Naive thymus-derived CD4-positive, alpha-beta T cell (primary cell): ENCODE measurements at regions not wholly inside any gene's neighbourhood (a gene's known extent, or its start where the extent isn't known, plus 50 kb on each side); places are given as distances from the start of the nearest gene placed in this dataset.

Source experiments
- ATAC-seq: fragments of 150-1000 bp; cut with Tn5 transposase; 2 replicates; pipeline ENCODE4 v1.10.0; 2021; ENCODE audit warnings: mild to moderate bottlenecking, moderate library complexity
- CTCF ChIA-PET: fragments of 350-600 bp; sonication (Branson Sonifier 250); formaldehyde crosslinking; loops from one replicate; lab custom pipeline; 2021; ENCODE audit warnings: antibody characterized with exemption; lab: Charles Lee
- POLR2A ChIA-PET: fragments of 350-600 bp; sonication (Branson Sonifier 250); formaldehyde crosslinking; loops from one replicate; lab custom pipeline; 2021; ENCODE audit warnings: antibody characterized with exemption, inconsistent platforms; lab: Charles Lee
- DNase-seq, 9 donors: peaks; one replicate each; pipeline versions ENCODE4 v3.0.0 to v3.0.0-alpha.2; 2020 to 2022; ENCODE audit warnings: mixed read lengths in 1 of 9
- H3K27ac ChIP-seq: one replicate; pipeline ENCODE4 v1.7.0; 2013; ENCODE audit warnings: mild to moderate bottlenecking, low read depth, low read length, moderate library complexity
- H3K27me3 ChIP-seq, 2 donors: one replicate each; pipeline ENCODE4 v1.7.0; 2013; ENCODE audit warnings: low read length in 2 of 2, mild to moderate bottlenecking in 2 of 2, moderate library complexity in 2 of 2; ENCODE audit not compliant: control insufficient read depth in 2 of 2, insufficient read depth in 2 of 2
- H3K36me3 ChIP-seq, 3 experiments: 1 replicate in 2 of 3; 2 replicates in 1 of 3; pipeline ENCODE4 v1.7.0; 2013; ENCODE audit warnings: low read length in 3 of 3, mild to moderate bottlenecking in 3 of 3, moderate library complexity in 1 of 3; ENCODE audit not compliant: insufficient read depth in 3 of 3, control insufficient read depth in 2 of 3
- H3K4me1 ChIP-seq, 2 donors: one replicate each; pipeline ENCODE4 v1.7.0; 2013; ENCODE audit warnings: low read length in 2 of 2, mild to moderate bottlenecking in 2 of 2, moderate library complexity in 1 of 2; ENCODE audit not compliant: control insufficient read depth in 2 of 2, insufficient read depth in 2 of 2
- H3K4me3 ChIP-seq: 2 replicates; pipeline ENCODE4 v1.7.0; 2013; ENCODE audit warnings: mild to moderate bottlenecking, low read length
- H3K9me3 ChIP-seq, 3 experiments: 1 replicate in 2 of 3; 2 replicates in 1 of 3; pipeline ENCODE4 v1.7.0; 2013; ENCODE audit warnings: low read length in 3 of 3; ENCODE audit not compliant: control insufficient read depth in 2 of 3
- H3K27ac Mint-ChIP-seq, 9 donors: one replicate each; pipeline ENCODE4 v1.8.0; 2020 to 2022; ENCODE audit warnings: mixed read lengths in 9 of 9, mild to moderate bottlenecking in 8 of 9, moderate library complexity in 5 of 9, inconsistent platforms in 2 of 9
- H3K27me3 Mint-ChIP-seq, 5 donors: one replicate each; pipeline ENCODE4 v1.8.0; 2021 to 2022; ENCODE audit warnings: mixed read lengths in 5 of 5, mild to moderate bottlenecking in 1 of 5
- H3K36me3 Mint-ChIP-seq, 5 donors: one replicate each; pipeline ENCODE4 v1.8.0; 2020 to 2022; ENCODE audit warnings: mixed read lengths in 5 of 5, mild to moderate bottlenecking in 3 of 5, inconsistent platforms in 1 of 5
- H3K4me1 Mint-ChIP-seq, 7 donors: one replicate each; pipeline ENCODE4 v1.8.0; 2020 to 2022; ENCODE audit warnings: mixed read lengths in 7 of 7, mild to moderate bottlenecking in 3 of 7, inconsistent platforms in 1 of 7
- H3K4me3 Mint-ChIP-seq, 10 donors: one replicate each; pipeline ENCODE4 v1.8.0; 2020 to 2022; ENCODE audit warnings: mild to moderate bottlenecking in 10 of 10, mixed read lengths in 10 of 10, moderate library complexity in 6 of 10, inconsistent platforms in 2 of 10
- H3K9me3 Mint-ChIP-seq, 11 donors: one replicate each; pipeline ENCODE4 v1.8.0; 2020 to 2022; ENCODE audit warnings: mixed read lengths in 11 of 11, mild to moderate bottlenecking in 4 of 11, inconsistent platforms in 1 of 11, moderate library complexity in 1 of 11
- intact Hi-C, 2 donors: fragments of 100-400 bp; cut with micrococcal nuclease; formaldehyde crosslinking; loops; one replicate each; pipeline ENCODE4 v1.15.1; 2023

DNA sequence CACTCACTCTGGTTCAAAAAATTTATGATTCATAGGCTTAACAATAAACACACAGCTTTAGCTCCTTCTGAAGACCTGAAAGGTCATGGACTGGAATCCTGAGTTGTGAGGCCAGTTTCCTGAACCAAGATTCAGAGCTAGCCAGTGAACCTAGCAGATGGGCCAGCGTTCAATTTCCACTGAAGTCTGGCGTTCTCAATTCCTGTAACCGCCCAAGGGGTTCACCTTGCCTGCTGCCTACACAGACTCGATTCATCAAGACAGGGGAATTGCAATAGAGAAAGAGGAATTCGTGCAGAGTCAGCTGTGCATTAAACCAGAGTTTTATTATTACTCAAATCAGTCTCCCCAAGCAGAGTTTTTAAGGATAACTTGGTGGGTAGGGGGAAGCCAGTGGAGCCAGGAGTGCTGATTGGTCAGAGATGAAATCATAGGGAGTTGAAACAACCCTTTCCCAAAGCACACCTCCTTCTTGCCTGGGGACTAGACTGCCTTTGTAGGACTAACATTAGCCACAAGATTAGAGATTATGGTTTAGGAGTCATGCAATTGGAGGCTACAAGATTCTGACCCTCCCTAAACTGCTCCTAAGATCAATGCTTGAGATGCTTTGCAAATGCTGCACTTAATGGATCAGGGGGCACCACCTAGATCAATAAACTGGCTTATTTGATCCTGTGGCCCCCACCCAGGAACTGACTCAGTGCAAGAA lies 117.5 kb upstream of the SHB start:
- H3K4me3 Mint-ChIP-seq, result no peak overlapping the region

DNA sequence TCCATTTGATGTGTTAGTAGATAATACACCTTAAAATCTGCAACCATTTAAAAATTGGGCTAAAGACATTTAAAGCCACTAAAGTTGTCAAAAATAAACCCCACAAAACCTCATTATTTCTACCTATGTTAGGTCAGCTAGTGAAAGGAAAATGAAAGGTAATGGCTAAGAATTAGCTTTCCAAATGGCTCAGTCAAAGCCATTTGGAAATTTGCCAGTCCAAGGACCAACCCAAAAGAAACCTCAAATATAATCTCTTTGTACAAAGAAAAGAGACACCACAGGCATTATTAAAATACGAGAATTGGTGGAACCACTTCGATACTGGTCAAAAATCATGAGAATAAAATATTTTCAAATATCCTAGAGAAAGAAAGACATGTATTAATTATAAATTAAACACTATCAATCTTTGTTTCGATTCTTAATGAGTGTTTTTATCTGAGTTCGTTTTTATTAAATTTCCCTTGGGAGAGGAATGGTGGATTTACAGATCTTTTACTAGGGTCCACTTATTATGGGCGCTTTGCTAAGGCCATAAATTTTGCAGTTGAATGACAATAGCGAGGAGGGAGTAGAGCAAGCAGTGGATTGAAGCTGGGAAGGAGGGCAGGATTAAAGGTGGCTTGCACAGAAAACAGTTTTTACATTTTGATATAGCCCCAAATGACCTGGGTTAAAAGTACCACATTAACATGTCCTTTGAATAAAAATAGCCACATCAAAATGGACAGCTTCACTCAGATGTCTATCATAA lies 116.8 kb upstream of the SHB start:
- H3K27ac Mint-ChIP-seq, result no peak overlapping the region
- no peak overlapping the region for H3K27ac ChIP-seq
- no peaks in the 10 kb centered on the region for H3K9me3 ChIP-seq
- H3K36me3 ChIP-seq, result no peaks in the 10 kb centered on the region
- H3K27me3 ChIP-seq, result no peaks in the 10 kb centered on the region
- H3K4me1 ChIP-seq, result no peaks in the 10 kb centered on the region
- POLR2A ChIA-PET, result no interaction called here
- no peak for DNase-seq
- no peak for ATAC-seq
- H3K36me3 Mint-ChIP-seq, result peaks cover 0 to 3% (median 0%) of the 10 kb centered on the region in 5 donors
- H3K9me3 Mint-ChIP-seq, result peaks cover 0 to 5% (median 0%) of the 10 kb centered on the region in 11 donors
- no peak overlapping the region for H3K4me3 Mint-ChIP-seq
- H3K4me1 Mint-ChIP-seq, result no peaks in the 10 kb centered on the region
- peaks cover 0 to 7% (median 4%) of the 10 kb centered on the region in 5 donors for H3K27me3 Mint-ChIP-seq
- CTCF ChIA-PET, result no interaction called here
- intact Hi-C loops, result no loop called here
- no peak overlapping the region for H3K4me3 ChIP-seq

More for the DNA sequence above, 117.5 kb upstream of the SHB start:
- peaks cover 0 to 5% (median 0%) of the 10 kb centered on the region in 11 donors for H3K9me3 Mint-ChIP-seq
- H3K36me3 ChIP-seq, result no peaks in the 10 kb centered on the region
- H3K27ac Mint-ChIP-seq, result no peak overlapping the region
- H3K36me3 Mint-ChIP-seq, result peaks cover 0 to 3% (median 0%) of the 10 kb centered on the region in 5 donors
- no peaks in the 10 kb centered on the region for H3K27me3 ChIP-seq
- CTCF ChIA-PET, result no interaction called here
- no peaks in the 10 kb centered on the region for H3K9me3 ChIP-seq
- no peak overlapping the region for H3K4me3 ChIP-seq
- H3K4me1 Mint-ChIP-seq, result no peaks in the 10 kb centered on the region
- no peak overlapping the region for H3K27ac ChIP-seq
- ATAC-seq (no peak), DNase-seq (no peak)
- intact Hi-C loops, result no loop called here
- no peaks in the 10 kb centered on the region for H3K4me1 ChIP-seq
- POLR2A ChIA-PET, result no interaction called here
- H3K27me3 Mint-ChIP-seq, result peaks cover 0 to 7% (median 4%) of the 10 kb centered on the region in 5 donors

DNA sequence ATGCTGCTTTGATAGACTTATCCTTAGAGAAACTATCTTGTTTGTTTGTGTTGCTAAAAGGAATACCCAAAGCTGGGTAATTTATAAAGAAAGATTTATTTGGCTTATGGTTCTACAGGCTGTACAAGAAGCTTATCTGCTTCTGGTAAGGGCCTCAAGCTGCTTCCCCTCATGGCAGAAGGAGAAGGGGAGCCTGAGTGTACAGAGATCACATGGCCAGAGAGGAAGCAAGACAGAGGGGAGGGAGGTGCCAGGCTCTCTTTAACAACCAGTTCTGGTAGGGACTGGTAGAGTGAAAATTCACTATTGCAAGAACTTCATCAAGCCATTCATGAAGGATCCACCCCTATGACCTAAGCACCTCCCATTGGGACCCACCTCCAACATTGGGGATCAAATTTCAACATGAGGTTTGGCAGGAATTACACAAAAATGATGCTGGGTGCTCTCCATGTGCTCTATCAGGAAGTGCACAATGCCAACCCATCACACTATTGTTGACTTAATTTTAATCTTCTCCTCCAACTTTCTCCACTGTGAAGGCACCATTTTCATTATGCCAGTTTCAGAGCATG lies 115.1 kb upstream of the SHB start:
- ATAC-seq (no peak), DNase-seq (no peak)
- ChIA-PET CTCF (no interaction called here), POLR2A (no interaction called here)
- H3K27me3 Mint-ChIP-seq, result peaks cover 0 to 7% (median 4%) of the 10 kb centered on the region in 5 donors
- no peak overlapping the region for H3K27ac Mint-ChIP-seq
- peaks cover 0 to 3% (median 0%) of the 10 kb centered on the region in 5 donors for H3K36me3 Mint-ChIP-seq
- H3K4me1 ChIP-seq, result no peaks in the 10 kb centered on the region
- H3K27ac ChIP-seq, result no peak overlapping the region
- H3K36me3 ChIP-seq, result no peaks in the 10 kb centered on the region
- intact Hi-C loops, result no loop called here
- no peaks in the 10 kb centered on the region for H3K4me1 Mint-ChIP-seq
- H3K4me3 ChIP-seq, result no peak overlapping the region
- no peaks in the 10 kb centered on the region for H3K27me3 ChIP-seq
- peaks cover 0 to 5% (median 0%) of the 10 kb centered on the region in 11 donors for H3K9me3 Mint-ChIP-seq
- H3K9me3 ChIP-seq, result no peaks in the 10 kb centered on the region
- no peak overlapping the region for H3K4me3 Mint-ChIP-seq

DNA sequence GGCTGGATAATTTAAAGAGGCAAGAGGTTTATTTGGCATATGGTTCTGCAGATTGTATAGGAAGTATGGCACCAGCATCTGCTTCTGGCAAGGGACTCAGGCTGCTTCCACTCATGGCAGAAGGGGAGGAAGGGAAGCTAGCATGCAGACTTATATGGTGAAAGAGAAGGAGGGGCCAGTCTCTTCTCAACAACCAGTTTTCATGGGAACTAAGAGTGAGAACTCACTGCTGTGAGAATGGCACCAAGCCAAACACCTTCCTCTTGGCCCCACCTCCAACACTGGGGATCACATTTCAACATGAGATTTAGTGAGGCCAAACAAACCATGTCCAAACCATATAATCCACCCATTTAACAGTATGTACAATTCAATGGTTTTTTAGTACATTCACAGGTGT lies 113.3 kb upstream of the SHB start:
- Histone ChIP-seq H3K36me3 (no peaks in the 10 kb centered on the region), H3K4me3 (no peak overlapping the region), H3K27ac (no peak overlapping the region), H3K9me3 (no peaks in the 10 kb centered on the region), H3K4me1 (no peaks in the 10 kb centered on the region), H3K27me3 (no peaks in the 10 kb centered on the region)
- H3K9me3 Mint-ChIP-seq, result no peaks in the 10 kb centered on the region
- peaks cover 0 to 9% (median 0%) of the 10 kb centered on the region in 5 donors for H3K27me3 Mint-ChIP-seq
- intact Hi-C loops, result no loop called here
- ChIA-PET POLR2A (no interaction called here), CTCF (no interaction called here)
- no peak for DNase-seq
- H3K36me3 Mint-ChIP-seq, result no peaks in the 10 kb centered on the region
- no peak overlapping the region for H3K4me3 Mint-ChIP-seq
- peaks cover 5 to 12% (median 11%) of the 10 kb centered on the region in 7 donors for H3K4me1 Mint-ChIP-seq
- no peak for ATAC-seq
- H3K27ac Mint-ChIP-seq, result no peak overlapping the region

DNA sequence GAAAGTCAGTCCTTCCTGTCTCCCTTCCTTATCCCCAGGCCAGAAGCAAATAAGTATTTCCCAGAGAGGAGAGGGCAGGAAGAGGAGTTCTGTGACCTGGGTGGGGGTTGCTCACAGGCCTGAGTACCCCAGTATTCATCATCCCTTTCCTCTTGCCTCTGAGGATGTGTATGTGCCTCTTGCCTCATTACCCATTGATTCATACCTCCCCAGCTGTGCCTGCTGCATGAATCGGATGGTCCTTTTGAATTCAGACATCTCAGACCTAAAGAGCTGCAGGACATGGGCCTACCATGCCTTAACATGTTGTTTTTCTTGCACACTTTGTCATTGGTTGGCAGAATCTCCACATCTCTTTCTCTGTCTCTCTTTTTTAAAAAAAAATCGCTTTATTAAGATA lies 112.8 kb upstream of the SHB start:
- Mint-ChIP-seq H3K27ac (no peak overlapping the region), H3K4me1 (peaks cover 5 to 12% (median 11%) of the 10 kb centered on the region in 7 donors), H3K4me3 (no peak overlapping the region), H3K36me3 (no peaks in the 10 kb centered on the region), H3K27me3 (peaks cover 0 to 9% (median 2%) of the 10 kb centered on the region in 5 donors), H3K9me3 (no peaks in the 10 kb centered on the region)
- intact Hi-C loops, result no loop called here
- H3K9me3 ChIP-seq, result no peaks in the 10 kb centered on the region
- ATAC-seq, result no peak
- no peak overlapping the region for H3K4me3 ChIP-seq
- no peaks in the 10 kb centered on the region for H3K27me3 ChIP-seq
- no peaks in the 10 kb centered on the region for H3K4me1 ChIP-seq
- no peak for DNase-seq
- H3K27ac ChIP-seq, result no peak overlapping the region
- no peaks in the 10 kb centered on the region for H3K36me3 ChIP-seq
- POLR2A ChIA-PET, result no interaction called here
- CTCF ChIA-PET, result no interaction called here

GRCh38 chr9:38181232-38181631 lies 112.2 kb upstream of the SHB start:
- H3K9me3 Mint-ChIP-seq, result no peaks in the 10 kb centered on the region
- peaks cover 0 to 9% (median 2%) of the 10 kb centered on the region in 5 donors for H3K27me3 Mint-ChIP-seq
- H3K27ac ChIP-seq, result no peak overlapping the region
- no peak overlapping the region for H3K4me3 ChIP-seq
- no peak overlapping the region for H3K4me3 Mint-ChIP-seq
- peaks cover 5 to 12% (median 11%) of the 10 kb centered on the region in 7 donors for H3K4me1 Mint-ChIP-seq
- H3K36me3 ChIP-seq, result no peaks in the 10 kb centered on the region
- H3K4me1 ChIP-seq, result no peaks in the 10 kb centered on the region
- DNase-seq (no peak), ATAC-seq (no peak)
- H3K9me3 ChIP-seq, result no peaks in the 10 kb centered on the region
- ChIA-PET POLR2A (no interaction called here), CTCF (interaction anchor here (1.2 kb wide), 1 partner anchor 82 kb away, joined by 3 read pairs; no protein-coding TSS in a partner anchor)
- intact Hi-C loops, result no loop called here
- no peaks in the 10 kb centered on the region for H3K36me3 Mint-ChIP-seq
- no peak overlapping the region for H3K27ac Mint-ChIP-seq
- no peaks in the 10 kb centered on the region for H3K27me3 ChIP-seq
